B cell (primary cell): ENCODE measurements at regions not wholly inside any gene's neighbourhood (a gene's known extent, or its start where the extent isn't known, plus 50 kb on each side); places are given as distances from the start of the nearest gene placed in this dataset.

ENCODE experiments used
- ATAC-seq: fragments of 200-7000 bp; cut with Tn5 transposase; one replicate; pipeline ENCODE4 v1.10.0; 2021; ENCODE audit warnings: low read depth, mild to moderate bottlenecking, moderate number of reproducible peaks, moderate library complexity
- CTCF ChIA-PET: fragments of 350-600 bp; sonication (Branson Sonifier 250); formaldehyde crosslinking; loops from one replicate; lab custom pipeline; 2021; ENCODE audit warnings: antibody characterized with exemption, inconsistent platforms; lab: Charles Lee
- POLR2A ChIA-PET: fragments of 350-600 bp; sonication (Branson Sonifier 250); formaldehyde crosslinking; loops from one replicate; lab custom pipeline; 2021; ENCODE audit warnings: antibody characterized with exemption; lab: Charles Lee
- DNase-seq: peaks from one replicate; pipeline ENCODE4 v3.0.0; 2013
- H2AFZ ChIP-seq: 2 replicates; pipeline ENCODE4 v1.6.1; 2012; ENCODE audit warnings: mild to moderate bottlenecking, low read depth, low read length; ENCODE audit not compliant: insufficient read depth, poor library complexity, severe bottlenecking
- H3K27ac ChIP-seq, 2 donors: 1 replicate in 1 of 2; 2 replicates in 1 of 2; pipeline ENCODE4 v1.5.1; 2012 to 2013; ENCODE audit warnings: low read length in 2 of 2, mild to moderate bottlenecking in 2 of 2, moderate library complexity in 1 of 2
- H3K27me3 ChIP-seq, 4 experiments: fragments of 200-600 bp in 1 of 4; sonication (generic) in 1 of 4; replicated peaks in 1 of 4; 1 replicate in 2 of 4; 2 replicates in 2 of 4; pipeline versions ENCODE4 v1.6.1 to v1.7.0; 2013 to 2016; ENCODE audit warnings: low read length in 3 of 4, mild to moderate bottlenecking in 2 of 4, mixed read lengths in 1 of 4, moderate library complexity in 1 of 4; ENCODE audit not compliant: insufficient read depth in 4 of 4, control insufficient read depth in 3 of 4; ENCODE audit errors: control extremely low read depth in 1 of 4
- H3K36me3 ChIP-seq, 2 experiments: replicated peaks in 1 of 2; 1 replicate in 1 of 2; 2 replicates in 1 of 2; pipeline versions ENCODE4 v1.6.1 to v1.7.1; 2013; ENCODE audit warnings: low read length in 1 of 2; ENCODE audit not compliant: insufficient read depth in 2 of 2, control insufficient read depth in 1 of 2; ENCODE audit errors: control extremely low read depth in 1 of 2, extremely low read depth in 1 of 2
- H3K4me1 ChIP-seq, 2 donors: fragments of 200-600 bp in 1 of 2; sonication (generic) in 1 of 2; 1 replicate in 1 of 2; 2 replicates in 1 of 2; pipeline versions ENCODE4 v1.5.1 to v1.6.1; 2013 to 2017; ENCODE audit warnings: low read length in 2 of 2; ENCODE audit not compliant: control insufficient read depth in 2 of 2, insufficient read depth in 2 of 2
- H3K4me2 ChIP-seq: replicated peaks from 2 replicates; pipeline ENCODE3; 2012; ENCODE audit warnings: mild to moderate bottlenecking, low read depth, low read length; ENCODE audit not compliant: poor library complexity, severe bottlenecking
- H3K4me3 ChIP-seq, 5 experiments: fragments of 200-600 bp in 1 of 5; sonication (generic) in 1 of 5; 1 replicate in 3 of 5; 2 replicates in 2 of 5; pipeline versions ENCODE4 v1.5.1 to v1.7.0; 2011 to 2016; ENCODE audit warnings: low read length in 4 of 5, mild to moderate bottlenecking in 4 of 5, low read depth in 2 of 5, control low read depth in 1 of 5, moderate library complexity in 1 of 5; ENCODE audit not compliant: insufficient read depth in 1 of 5; ENCODE audit errors: control extremely low read depth in 1 of 5, extremely low read depth in 1 of 5
- H3K79me2 ChIP-seq: fragments of 200-600 bp; sonication (generic); one replicate; pipeline ENCODE4 v1.6.0; 2016; ENCODE audit warnings: low read length; ENCODE audit not compliant: control insufficient read depth, insufficient read depth
- H3K9ac ChIP-seq: fragments of 200-600 bp; sonication (generic); 2 replicates; pipeline ENCODE4 v1.6.1; 2017; ENCODE audit warnings: mild to moderate bottlenecking, low read length, moderate library complexity
- H3K9me3 ChIP-seq, 3 donors: one replicate each; pipeline versions ENCODE4 v1.6.1 to v1.7.1; 2013; ENCODE audit warnings: low read length in 2 of 3; ENCODE audit not compliant: control insufficient read depth in 2 of 3, insufficient read depth in 1 of 3; ENCODE audit errors: control extremely low read depth in 1 of 3
- H4K20me1 ChIP-seq: 2 replicates; pipeline ENCODE4 v1.6.0; 2012; ENCODE audit warnings: mild to moderate bottlenecking, low read length; ENCODE audit not compliant: insufficient read depth, control insufficient read depth, poor library complexity, severe bottlenecking
- H3K27ac Mint-ChIP-seq: one replicate; pipeline ENCODE4 v1.8.0; 2021; ENCODE audit warnings: mixed read lengths
- H3K27me3 Mint-ChIP-seq: one replicate; pipeline ENCODE4 v1.8.0; 2021; ENCODE audit warnings: mixed read lengths
- H3K4me1 Mint-ChIP-seq: one replicate; pipeline ENCODE4 v1.8.0; 2021; ENCODE audit warnings: mixed read lengths
- H3K4me3 Mint-ChIP-seq: one replicate; pipeline ENCODE4 v1.8.0; 2021; ENCODE audit warnings: mixed read lengths
- H3K9me3 Mint-ChIP-seq: one replicate; pipeline ENCODE4 v1.8.0; 2022; ENCODE audit warnings: mixed read lengths; ENCODE audit not compliant: insufficient read depth
- EZH2 ChIP-seq: IDR thresholded peaks from 2 replicates; pipeline ENCODE4 v1.6.1; 2012; ENCODE audit warnings: borderline replicate concordance, low read depth, mild to moderate bottlenecking, moderate library complexity, low read length; ENCODE audit not compliant: insufficient read depth, poor library complexity, severe bottlenecking
- WGBS: methylation state at CpG from one replicate; pipeline ENCODE4 v1.1.5; 2013; ENCODE audit warnings: missing lambda C conversion rate; ENCODE audit not compliant: insufficient coverage; 5-methylcytosine and 5-hydroxymethylcytosine counted together
- intact Hi-C: fragments of 100-400 bp; cut with micrococcal nuclease; formaldehyde crosslinking; loops from one replicate; pipeline ENCODE4 v1.10.0; 2022
- TF ChIP-seq, protein P1 (sequence below): fragments of 200-600 bp; IDR thresholded peaks from one replicate; pipeline ENCODE4 v1.8.0; 2022; ENCODE audit warnings: antibody characterized with exemption, mild to moderate bottlenecking

GRCh38 chr1:113275691-113276090 lies 114.6 kb upstream of the MAGI3 start:
- no peaks in the 10 kb centered on the region for H3K4me1 Mint-ChIP-seq
- Histone ChIP-seq H3K9me3 (no peaks in the 10 kb centered on the region), H3K27me3 (no peaks in the 10 kb centered on the region), H2AFZ (no peak overlapping the region), H3K36me3 (no peaks in the 10 kb centered on the region), H3K4me2 (no peak overlapping the region), H4K20me1 (no peaks in the 10 kb centered on the region), H3K27ac (no peak overlapping the region), H3K4me3 (no peak overlapping the region), H3K79me2 (no peaks in the 10 kb centered on the region), H3K9ac (no peak overlapping the region), H3K4me1 (no peaks in the 10 kb centered on the region)
- intact Hi-C loops: no loop called here
- ATAC-seq (no peak), DNase-seq (no peak)
- H3K9me3 Mint-ChIP-seq: no peaks in the 10 kb centered on the region
- ChIA-PET CTCF (no interaction called here), POLR2A (no interaction called here)
- no peak overlapping the region for H3K4me3 Mint-ChIP-seq
- no peak overlapping the region for H3K27ac Mint-ChIP-seq
- TF ChIP-seq EZH2: no peak
- TF ChIP-seq, protein P1, sequence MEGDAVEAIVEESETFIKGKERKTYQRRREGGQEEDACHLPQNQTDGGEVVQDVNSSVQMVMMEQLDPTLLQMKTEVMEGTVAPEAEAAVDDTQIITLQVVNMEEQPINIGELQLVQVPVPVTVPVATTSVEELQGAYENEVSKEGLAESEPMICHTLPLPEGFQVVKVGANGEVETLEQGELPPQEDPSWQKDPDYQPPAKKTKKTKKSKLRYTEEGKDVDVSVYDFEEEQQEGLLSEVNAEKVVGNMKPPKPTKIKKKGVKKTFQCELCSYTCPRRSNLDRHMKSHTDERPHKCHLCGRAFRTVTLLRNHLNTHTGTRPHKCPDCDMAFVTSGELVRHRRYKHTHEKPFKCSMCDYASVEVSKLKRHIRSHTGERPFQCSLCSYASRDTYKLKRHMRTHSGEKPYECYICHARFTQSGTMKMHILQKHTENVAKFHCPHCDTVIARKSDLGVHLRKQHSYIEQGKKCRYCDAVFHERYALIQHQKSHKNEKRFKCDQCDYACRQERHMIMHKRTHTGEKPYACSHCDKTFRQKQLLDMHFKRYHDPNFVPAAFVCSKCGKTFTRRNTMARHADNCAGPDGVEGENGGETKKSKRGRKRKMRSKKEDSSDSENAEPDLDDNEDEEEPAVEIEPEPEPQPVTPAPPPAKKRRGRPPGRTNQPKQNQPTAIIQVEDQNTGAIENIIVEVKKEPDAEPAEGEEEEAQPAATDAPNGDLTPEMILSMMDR: no peak
- H3K27me3 Mint-ChIP-seq: peaks cover 29% of the 10 kb centered on the region
- WGBS: 95% methylated on average over 2 of the region's 2 CpGs

- ATAC-seq (no peak), DNase-seq (no peak)
- ChIA-PET CTCF (no interaction called here), POLR2A (no interaction called here)
- no peaks in the 10 kb centered on the region for H3K9me3 ChIP-seq
- H3K4me1 ChIP-seq: no peaks in the 10 kb centered on the region
- WGBS: 100% methylated on average over 1 of the region's 4 CpGs
- H3K4me2 ChIP-seq: no peak overlapping the region
- no peak overlapping the region for H3K9ac ChIP-seq
- intact Hi-C loops: no loop called here
- H3K36me3 ChIP-seq: no peaks in the 10 kb centered on the region
- no peaks in the 10 kb centered on the region for H3K79me2 ChIP-seq
- H2AFZ ChIP-seq: no peak overlapping the region
- H4K20me1 ChIP-seq: no peaks in the 10 kb centered on the region
- TF ChIP-seq, protein P1: no peak
- no peak for TF ChIP-seq EZH2
- peaks cover 37% of the 10 kb centered on the region for H3K27me3 Mint-ChIP-seq
- H3K4me3 Mint-ChIP-seq: no peak overlapping the region
- no peaks in the 10 kb centered on the region for H3K4me1 Mint-ChIP-seq
- no peak overlapping the region for H3K27ac ChIP-seq
- no peaks in the 10 kb centered on the region for H3K9me3 Mint-ChIP-seq
- no peak overlapping the region for H3K4me3 ChIP-seq
- H3K27ac Mint-ChIP-seq: no peak overlapping the region
- no peaks in the 10 kb centered on the region for H3K27me3 ChIP-seq
Measured at GRCh38 chr1:113276507-113276906, 113.8 kb upstream of the MAGI3 start.
